ENCODE measurements at regions not wholly inside any gene's neighbourhood (a gene's known extent, or its start where the extent isn't known, plus 50 kb on each side); places are given as distances from the start of the nearest gene placed in this dataset.

- TF ChIP-seq, protein P1, sequence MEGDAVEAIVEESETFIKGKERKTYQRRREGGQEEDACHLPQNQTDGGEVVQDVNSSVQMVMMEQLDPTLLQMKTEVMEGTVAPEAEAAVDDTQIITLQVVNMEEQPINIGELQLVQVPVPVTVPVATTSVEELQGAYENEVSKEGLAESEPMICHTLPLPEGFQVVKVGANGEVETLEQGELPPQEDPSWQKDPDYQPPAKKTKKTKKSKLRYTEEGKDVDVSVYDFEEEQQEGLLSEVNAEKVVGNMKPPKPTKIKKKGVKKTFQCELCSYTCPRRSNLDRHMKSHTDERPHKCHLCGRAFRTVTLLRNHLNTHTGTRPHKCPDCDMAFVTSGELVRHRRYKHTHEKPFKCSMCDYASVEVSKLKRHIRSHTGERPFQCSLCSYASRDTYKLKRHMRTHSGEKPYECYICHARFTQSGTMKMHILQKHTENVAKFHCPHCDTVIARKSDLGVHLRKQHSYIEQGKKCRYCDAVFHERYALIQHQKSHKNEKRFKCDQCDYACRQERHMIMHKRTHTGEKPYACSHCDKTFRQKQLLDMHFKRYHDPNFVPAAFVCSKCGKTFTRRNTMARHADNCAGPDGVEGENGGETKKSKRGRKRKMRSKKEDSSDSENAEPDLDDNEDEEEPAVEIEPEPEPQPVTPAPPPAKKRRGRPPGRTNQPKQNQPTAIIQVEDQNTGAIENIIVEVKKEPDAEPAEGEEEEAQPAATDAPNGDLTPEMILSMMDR (IDR thresholded peaks at IDR 0.05), result no peak
- TF ChIP-seq POLR2A (IDR thresholded peaks at IDR 0.05), result no peak
Observed at GRCh38 chr7:116083796-116084195, 53.2 kb upstream of the TFEC start.
